ENCODE measurements at regions not wholly inside any gene's neighbourhood (a gene's known extent, or its start where the extent isn't known, plus 50 kb on each side); places are given as distances from the start of the nearest gene placed in this dataset.

GRCh38 chr9:135004772-135005171, 82.7 kb upstream of the OLFM1 start:
- Histone ChIP-seq H3K36me3 (no peaks in the 10 kb centered on the region), H3K4me1 (ENCODE audit: low read depth) (no peaks in the 10 kb centered on the region), H3K27ac (no peak overlapping the region), H3K27me3 (no peaks in the 10 kb centered on the region), H3K4me3 (no peak overlapping the region), H3K9me3 (ENCODE audit: low read depth) (no peaks in the 10 kb centered on the region)
- TF ChIP-seq CTCF (IDR thresholded peaks at IDR 0.05; ENCODE audit: low read depth, low read length), result no peak
- DNase-seq (ENCODE audit: low read depth in 1 of 2, low spot score in 1 of 2), result no peak

GRCh38 chr9:135006911-135007570, 80.4 kb upstream of the OLFM1 start:
- DNase-seq (ENCODE audit: low read depth in 1 of 2, low spot score in 1 of 2), result no peak
- H3K4me3 ChIP-seq, result no peak overlapping the region
- no peaks in the 10 kb centered on the region for H3K9me3 ChIP-seq (ENCODE audit: low read depth)
- TF ChIP-seq CTCF (IDR thresholded peaks at IDR 0.05; ENCODE audit: low read depth, low read length), result no peak
- H3K36me3 ChIP-seq, result no peaks in the 10 kb centered on the region
- no peak overlapping the region for H3K27ac ChIP-seq
- no peaks in the 10 kb centered on the region for H3K4me1 ChIP-seq (ENCODE audit: low read depth)
- no peaks in the 10 kb centered on the region for H3K27me3 ChIP-seq

- H3K27ac ChIP-seq, result no peak overlapping the region
- no peaks in the 10 kb centered on the region for H3K4me1 ChIP-seq (ENCODE audit: low read depth)
- H3K27me3 ChIP-seq, result no peaks in the 10 kb centered on the region
- H3K9me3 ChIP-seq (ENCODE audit: low read depth), result no peaks in the 10 kb centered on the region
- H3K36me3 ChIP-seq, result no peaks in the 10 kb centered on the region
- no peak for DNase-seq (ENCODE audit: low read depth in 1 of 2, low spot score in 1 of 2)
- no peak overlapping the region for H3K4me3 ChIP-seq
- no peak for TF ChIP-seq CTCF (IDR thresholded peaks at IDR 0.05; ENCODE audit: low read depth, low read length)
Observed at GRCh38 chr9:135007601-135008000, 79.9 kb upstream of the OLFM1 start.

- no peaks in the 10 kb centered on the region for H3K4me1 ChIP-seq (ENCODE audit: low read depth)
- no peak overlapping the region for H3K4me3 ChIP-seq
- H3K9me3 ChIP-seq (ENCODE audit: low read depth), result no peaks in the 10 kb centered on the region
- no peak overlapping the region for H3K27ac ChIP-seq
- DNase-seq (ENCODE audit: low read depth in 1 of 2, low spot score in 1 of 2), result no peak
- no peaks in the 10 kb centered on the region for H3K36me3 ChIP-seq
- no peak for TF ChIP-seq CTCF (IDR thresholded peaks at IDR 0.05; ENCODE audit: low read depth, low read length)
- no peaks in the 10 kb centered on the region for H3K27me3 ChIP-seq
Observed at GRCh38 chr9:135008416-135008815, 79.1 kb upstream of the OLFM1 start.

GRCh38 chr9:135009051-135009560, 78.4 kb upstream of the OLFM1 start:
- Histone ChIP-seq H3K4me3 (no peak overlapping the region), H3K27ac (no peak overlapping the region), H3K27me3 (no peaks in the 10 kb centered on the region), H3K4me1 (ENCODE audit: low read depth) (no peaks in the 10 kb centered on the region), H3K36me3 (no peaks in the 10 kb centered on the region), H3K9me3 (ENCODE audit: low read depth) (no peaks in the 10 kb centered on the region)
- DNase-seq (ENCODE audit: low read depth in 1 of 2, low spot score in 1 of 2), result no peak
- no peak for TF ChIP-seq CTCF (IDR thresholded peaks at IDR 0.05; ENCODE audit: low read depth, low read length)
